GM12892 (cell line): ENCODE measurements at regions not wholly inside any gene's neighbourhood (a gene's known extent, or its start where the extent isn't known, plus 50 kb on each side); places are given as distances from the start of the nearest gene placed in this dataset.

ENCODE experiments used
- DNase-seq: peaks from one replicate; pipeline ENCODE4 v3.0.0; 2011; ENCODE audit not compliant: insufficient read length
- FAIRE-seq: peaks from 2 replicates; lab custom pipeline; 2011; peaks lifted over from hg19 to GRCh38; lab: Jason Lieb, UNC
- POLR2A ChIP-seq: IDR thresholded peaks from 2 replicates; pipeline ENCODE4 v1.6.1; 2011; ENCODE audit warnings: low read depth, low read length, control low read depth
- POLR2AphosphoS5 ChIP-seq: IDR thresholded peaks from 2 replicates; pipeline ENCODE4 v1.6.1; 2011; ENCODE audit warnings: low read depth, low read length, control low read depth
- TAF1 ChIP-seq: IDR thresholded peaks from 2 replicates; pipeline ENCODE4 v1.6.1; 2011; ENCODE audit warnings: low read depth, mild to moderate bottlenecking, control low read depth, low read length, borderline replicate concordance

- FAIRE-seq (no peak), DNase-seq (no peak)
- TF ChIP-seq POLR2A (no peak), POLR2AphosphoS5 (no peak), TAF1 (no peak)
Measured at GRCh38 chr17:79219208-79219935, 144.7 kb downstream of the ENGASE start.

GRCh38 chr17:79218825-79219200, 144.2 kb downstream of the ENGASE start:
- TF ChIP-seq TAF1 (no peak), POLR2A (no peak), POLR2AphosphoS5 (no peak)
- FAIRE-seq, result no peak
- no peak for DNase-seq

- TF ChIP-seq POLR2A (no peak), POLR2AphosphoS5 (no peak), TAF1 (no peak)
- no peak for DNase-seq
- no peak for FAIRE-seq
Measured at GRCh38 chr17:79218175-79218824, 143.7 kb downstream of the ENGASE start.

- no peak for DNase-seq
- TF ChIP-seq POLR2A, result no peak
- no peak for TF ChIP-seq TAF1
- TF ChIP-seq POLR2AphosphoS5, result no peak
- FAIRE-seq, result no peak
Measured at GRCh38 chr17:79217473-79218135, 143.0 kb downstream of the ENGASE start.

GRCh38 chr17:79216826-79217225, 142.2 kb downstream of the ENGASE start:
- TF ChIP-seq TAF1, result no peak
- no peak for TF ChIP-seq POLR2AphosphoS5
- TF ChIP-seq POLR2A, result no peak
- FAIRE-seq, result no peak
- no peak for DNase-seq

- TF ChIP-seq TAF1, result no peak
- TF ChIP-seq POLR2A, result no peak
- TF ChIP-seq POLR2AphosphoS5, result no peak
- no peak for FAIRE-seq
- no peak for DNase-seq
Measured at GRCh38 chr17:79216391-79216790, 141.8 kb downstream of the ENGASE start.

- DNase-seq, result no peak
- TF ChIP-seq TAF1 (no peak), POLR2AphosphoS5 (no peak), POLR2A (no peak)
- no peak for FAIRE-seq
Measured at GRCh38 chr17:79215631-79216030, 141.0 kb downstream of the ENGASE start.

- no peak for TF ChIP-seq POLR2AphosphoS5
- TF ChIP-seq TAF1, result no peak
- no peak for TF ChIP-seq POLR2A
- no peak for FAIRE-seq
- DNase-seq, result no peak
Measured at GRCh38 chr17:79214940-79215604, 140.4 kb downstream of the ENGASE start.

GRCh38 chr17:79214459-79214858, 139.8 kb downstream of the ENGASE start:
- no peak for TF ChIP-seq POLR2A
- TF ChIP-seq POLR2AphosphoS5, result no peak
- TF ChIP-seq TAF1, result no peak
- FAIRE-seq, result no peak
- no peak for DNase-seq

- DNase-seq (no peak), FAIRE-seq (no peak)
- TF ChIP-seq POLR2A (no peak), TAF1 (no peak), POLR2AphosphoS5 (no peak)
Measured at GRCh38 chr17:79213305-79213704, 138.7 kb downstream of the ENGASE start.
